Activated naive CD4-positive, alpha-beta T cell treated with anti-CD3 and anti-CD28 coated beads, Interleukin-2, amount 50 U/mL, for 16 hours (primary cell): ENCODE measurements at regions not wholly inside any gene's neighbourhood (a gene's known extent, or its start where the extent isn't known, plus 50 kb on each side); places are given as distances from the start of the nearest gene placed in this dataset.

ENCODE experiments used
- DNase-seq: peaks from one replicate; pipeline ENCODE4 v3.0.0-alpha.2; 2020

DNA sequence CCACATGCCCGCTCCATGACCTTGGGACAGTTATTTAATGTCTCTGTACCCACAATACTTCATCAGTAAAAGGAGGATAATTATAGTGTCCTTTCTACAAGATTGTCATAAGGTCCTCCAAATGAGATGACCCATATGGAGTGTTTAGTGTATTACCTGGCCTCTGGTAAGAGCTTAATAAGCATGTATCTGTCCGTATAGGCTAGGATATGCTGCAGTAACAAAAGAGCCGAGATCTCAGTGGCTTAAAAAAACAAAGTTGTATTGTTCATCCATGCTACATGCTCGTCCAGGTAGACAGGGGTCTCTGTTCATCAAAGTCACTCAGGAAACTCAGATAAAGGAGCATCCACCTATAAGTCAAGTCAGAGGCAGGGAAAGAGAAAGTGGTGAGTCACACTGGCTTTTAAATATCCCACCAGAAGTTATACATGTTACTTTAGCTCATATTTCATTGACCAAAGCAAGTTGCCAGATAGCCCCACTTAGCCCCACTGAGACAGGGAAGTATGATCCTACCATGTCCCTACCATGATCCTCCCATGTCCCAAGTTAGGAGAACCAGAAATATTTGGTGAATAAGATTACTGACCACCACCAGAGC is 53.0 kb upstream of the KAZN start:
- no peak for DNase-seq

DNA sequence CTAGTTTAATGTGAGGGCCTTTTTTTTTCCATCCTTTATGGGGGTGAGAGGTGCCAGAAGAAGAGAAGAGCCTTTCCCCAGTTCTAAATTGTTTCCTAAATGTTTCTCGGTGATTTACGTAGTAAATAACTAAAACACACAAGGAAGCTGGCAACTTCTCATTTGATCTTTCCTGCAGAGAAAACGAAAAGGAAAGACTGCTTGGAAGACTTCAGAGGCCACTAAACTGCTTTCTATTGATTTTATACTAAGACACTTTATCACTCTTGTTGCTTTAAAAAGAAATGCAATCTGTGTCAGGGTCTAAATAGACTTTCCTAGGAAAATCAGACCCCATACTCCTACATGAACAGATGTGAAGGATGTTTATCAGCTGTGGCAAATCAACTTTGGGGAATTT is 52.1 kb upstream of the KAZN start:
- no peak for DNase-seq
